Urinary bladder (tissue), 3 donors: ENCODE measurements at regions not wholly inside any gene's neighbourhood (a gene's known extent, or its start where the extent isn't known, plus 50 kb on each side); places are given as distances from the start of the nearest gene placed in this dataset.
"Not testable (repeated sequence)": the region's sequence is repeated elsewhere in the genome, so short reads cannot be mapped to it uniquely, and the experiment has no call there.

Experiments
- DNase-seq: peaks from one replicate; pipeline ENCODE4 v3.0.0-alpha.2; 2015; ENCODE audit errors: extremely low spot score
- H3K27ac ChIP-seq: one replicate; pipeline ENCODE4 v1.5.1; 2013; ENCODE audit warnings: low read depth, mild to moderate bottlenecking, moderate library complexity
- H3K36me3 ChIP-seq: one replicate; pipeline ENCODE4 v1.6.1; 2013; ENCODE audit warnings: mild to moderate bottlenecking, moderate library complexity; ENCODE audit not compliant: insufficient read depth
- H3K4me1 ChIP-seq: one replicate; pipeline ENCODE4 v1.6.1; 2013; ENCODE audit warnings: mild to moderate bottlenecking, moderate library complexity; ENCODE audit not compliant: insufficient read depth
- H3K4me3 ChIP-seq: one replicate; pipeline ENCODE4 v1.5.1; 2013; ENCODE audit warnings: low read depth, low read length
- WGBS: extraction: QIAGEN DNeasy Blood & Tissue Kit; methylation state at CpG from one replicate; pipeline ENCODE4 v1.1.7; 2013; 5-methylcytosine and 5-hydroxymethylcytosine counted together
- donor health status: healthy with polysubstance abuse.
- donor health status: healthy.

DNA sequence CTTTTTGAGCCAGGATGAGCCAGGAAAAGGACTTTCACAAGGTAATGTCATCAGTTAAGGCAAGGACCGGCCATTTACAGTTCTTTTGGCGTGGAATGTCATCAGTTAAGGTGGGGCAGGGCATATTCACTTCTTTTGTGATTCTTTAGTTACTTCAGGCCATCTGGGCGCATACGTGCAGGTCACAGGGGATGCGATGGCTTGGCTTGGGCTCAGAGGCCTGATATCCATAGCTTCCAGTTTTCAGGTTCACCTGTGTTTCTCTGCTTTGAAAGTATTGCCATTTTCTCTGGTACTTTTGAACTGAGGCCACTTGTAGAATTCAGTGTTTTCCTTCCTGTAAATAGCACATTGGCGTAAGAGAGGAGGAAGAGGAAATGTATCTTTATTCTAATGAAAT lies 546.9 kb downstream of the NR2F2 start:
- WGBS, result 94% methylated on average over 6 of the region's 6 CpGs
- DNase-seq, H3K4me3 ChIP-seq, H3K36me3 ChIP-seq, H3K27ac ChIP-seq, H3K4me1 ChIP-seq: not testable (repeated sequence)

DNA sequence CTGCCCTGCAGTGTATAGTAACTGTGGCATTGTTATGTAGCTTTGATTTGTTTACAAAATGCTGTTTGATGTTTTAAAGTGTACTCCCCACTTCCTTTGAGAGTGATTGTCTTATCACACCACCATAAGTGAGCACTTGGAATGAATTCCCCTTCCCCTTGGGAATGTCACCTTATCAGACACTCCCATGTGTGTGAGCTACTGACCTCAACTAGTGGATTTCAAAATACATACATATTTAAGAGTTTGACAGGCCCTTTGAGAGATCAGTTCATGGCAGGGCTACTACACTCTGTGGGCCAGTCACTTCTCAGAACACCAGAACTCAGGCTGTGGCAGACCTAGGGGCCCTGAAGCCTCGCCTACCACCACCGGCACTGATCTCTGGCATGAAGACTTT lies 547.6 kb downstream of the NR2F2 start:
- Histone ChIP-seq H3K27ac (no peak overlapping the region), H3K4me1 (no peaks in the 10 kb centered on the region), H3K4me3 (no peak overlapping the region), H3K36me3 (no peaks in the 10 kb centered on the region)
- no peak for DNase-seq
- WGBS, result 96% methylated on average over 2 of the region's 2 CpGs

DNA sequence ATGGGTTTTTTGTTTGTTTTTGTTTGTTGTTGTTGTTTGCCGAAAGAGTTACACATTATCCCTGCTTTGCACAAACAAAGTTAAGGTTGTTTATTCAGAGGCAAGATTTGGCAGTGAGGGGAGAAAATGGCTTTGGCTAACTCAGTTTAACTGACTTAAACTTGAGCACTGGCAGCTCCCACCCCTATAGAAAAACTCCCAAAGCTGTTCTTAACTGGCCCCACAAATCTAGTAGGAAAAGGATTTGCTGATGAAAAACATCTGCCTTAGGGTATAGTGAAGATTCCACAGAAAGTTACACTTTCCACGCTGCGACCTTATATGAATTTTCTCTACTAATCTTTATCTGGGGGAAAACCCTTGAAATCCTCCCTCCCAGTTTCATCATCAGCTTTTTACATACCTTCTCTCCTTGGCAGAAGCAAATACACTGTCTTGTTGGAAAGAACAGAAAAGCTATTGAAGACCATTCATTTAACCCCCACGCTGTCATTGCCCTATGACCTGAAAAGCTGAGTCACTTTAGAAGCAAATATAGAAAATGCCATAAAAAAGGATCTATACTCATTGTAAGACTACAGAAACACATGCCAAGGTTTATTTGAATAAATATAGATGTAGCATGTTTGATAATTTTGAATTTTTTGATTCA lies 551.7 kb downstream of the NR2F2 start:
- no peak for DNase-seq
- no peaks in the 10 kb centered on the region for H3K4me1 ChIP-seq
- no peak overlapping the region for H3K4me3 ChIP-seq
- H3K36me3 ChIP-seq, result no peaks in the 10 kb centered on the region
- no peak overlapping the region for H3K27ac ChIP-seq
- WGBS, result 45% methylated on average over 4 of the region's 4 CpGs

DNA sequence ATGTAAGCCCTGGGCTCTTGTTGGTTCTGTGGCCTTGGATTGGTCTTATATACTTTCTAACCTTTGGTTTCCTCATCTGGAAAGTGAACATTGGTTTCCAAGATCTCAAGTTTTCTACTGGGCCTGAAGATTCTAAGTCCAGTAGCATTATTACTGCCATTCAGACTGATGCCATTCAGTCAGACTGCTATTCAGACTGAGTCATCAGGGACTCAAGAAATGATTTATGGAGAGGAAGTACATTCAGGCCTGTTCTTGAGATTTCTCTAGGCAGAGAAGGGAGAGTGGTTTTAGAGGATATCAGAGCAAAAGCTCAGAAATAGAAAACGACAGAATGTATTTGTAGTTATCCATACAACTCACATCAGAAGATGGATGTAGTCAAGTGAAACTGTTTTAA lies 557.2 kb downstream of the NR2F2 start:
- no peaks in the 10 kb centered on the region for H3K4me1 ChIP-seq
- DNase-seq, result no peak
- no peak overlapping the region for H3K4me3 ChIP-seq
- 83% methylated on average over 1 of the region's 1 CpG for WGBS
- H3K36me3 ChIP-seq, result no peaks in the 10 kb centered on the region
- no peak overlapping the region for H3K27ac ChIP-seq

DNA sequence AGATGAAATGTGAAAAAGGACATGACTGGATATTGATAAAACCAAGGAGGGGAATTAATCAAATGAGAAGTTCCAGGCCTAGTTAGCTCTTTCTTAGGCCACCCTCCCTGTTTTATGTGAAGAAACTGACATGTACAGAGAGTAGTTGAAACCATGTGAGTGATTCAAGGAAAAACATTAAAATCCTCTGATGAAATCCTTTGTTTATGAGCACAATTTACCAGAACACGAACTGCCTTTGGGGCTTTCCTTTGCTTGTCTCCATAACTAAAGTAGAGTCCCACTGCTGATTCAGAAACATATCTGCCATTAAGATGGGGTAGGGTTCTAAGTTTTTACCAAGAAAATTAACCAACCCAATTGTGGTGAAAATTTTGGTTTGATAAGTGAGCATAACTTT lies 558.3 kb downstream of the NR2F2 start:
- H3K36me3 ChIP-seq, result no peaks in the 10 kb centered on the region
- H3K4me1 ChIP-seq, result no peaks in the 10 kb centered on the region
- no peak overlapping the region for H3K4me3 ChIP-seq
- WGBS, result 40% methylated on average over 1 of the region's 1 CpG
- DNase-seq, result no peak
- H3K27ac ChIP-seq, result peak overlapping the region; percentile 38

DNA sequence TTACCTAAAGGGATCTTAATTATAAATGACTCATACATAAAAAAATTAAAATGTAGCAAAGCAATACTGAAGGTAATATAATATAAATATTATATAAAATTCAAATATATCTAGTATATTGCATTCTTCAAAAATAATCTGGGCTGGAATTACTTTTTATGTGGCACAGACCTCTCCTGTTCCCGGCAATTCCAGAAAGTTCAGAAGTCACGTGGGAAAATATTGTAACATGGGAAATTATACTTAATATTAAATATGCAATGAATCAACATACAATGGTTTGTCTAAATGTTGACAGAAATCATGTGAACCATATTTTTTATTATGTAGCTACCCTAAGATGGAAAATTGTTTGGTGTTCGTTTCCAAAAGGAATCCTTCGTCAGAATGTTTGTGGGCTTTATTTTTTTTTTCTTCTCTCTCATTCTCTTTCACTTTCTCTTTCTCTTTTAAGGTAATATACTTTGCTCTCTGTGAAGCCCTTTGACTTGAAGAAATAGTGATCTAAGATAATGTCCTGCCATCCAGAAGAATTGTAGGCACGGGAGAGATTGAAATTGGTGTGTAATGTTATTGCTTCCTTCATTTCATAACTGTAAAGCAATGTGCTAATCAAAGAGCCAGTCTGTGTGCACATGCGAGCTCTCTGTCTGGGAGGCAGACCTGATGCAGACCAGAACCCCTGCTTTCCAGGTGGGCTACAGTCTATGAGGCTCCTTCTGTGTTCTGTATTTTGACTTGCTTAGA lies 559.4 kb downstream of the NR2F2 start:
- WGBS, result 47% methylated on average over 6 of the region's 6 CpGs
- H3K4me3 ChIP-seq, result peak overlapping the region; percentile 35
- no peak for DNase-seq
- no peaks in the 10 kb centered on the region for H3K36me3 ChIP-seq
- H3K27ac ChIP-seq, result peak overlapping the region; percentile 64
- H3K4me1 ChIP-seq, result no peaks in the 10 kb centered on the region

DNA sequence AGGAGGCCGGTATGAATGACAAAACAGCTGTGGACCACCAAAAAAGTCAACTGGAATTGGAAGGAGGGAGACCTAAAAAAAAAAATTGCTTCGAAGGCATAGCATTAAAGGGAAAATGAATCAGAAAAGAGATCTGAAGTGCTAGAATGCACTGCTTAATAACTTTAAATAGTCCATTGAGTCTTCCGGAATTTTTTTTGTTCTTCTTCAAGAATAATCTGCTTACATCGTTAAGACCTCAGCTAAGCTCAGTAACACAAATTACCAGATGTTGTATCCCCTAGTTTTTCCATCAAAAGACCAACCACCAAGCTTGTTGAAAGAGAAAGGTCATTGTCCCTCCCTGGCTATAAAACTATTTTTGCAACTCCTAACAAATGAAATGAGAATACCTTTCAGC lies 560.5 kb downstream of the NR2F2 start:
- Histone ChIP-seq H3K4me1 (no peaks in the 10 kb centered on the region), H3K36me3 (no peaks in the 10 kb centered on the region), H3K27ac (peak overlapping the region; percentile 38), H3K4me3 (no peak overlapping the region)
- no peak for DNase-seq
- WGBS, result 53% methylated on average over 4 of the region's 4 CpGs

DNA sequence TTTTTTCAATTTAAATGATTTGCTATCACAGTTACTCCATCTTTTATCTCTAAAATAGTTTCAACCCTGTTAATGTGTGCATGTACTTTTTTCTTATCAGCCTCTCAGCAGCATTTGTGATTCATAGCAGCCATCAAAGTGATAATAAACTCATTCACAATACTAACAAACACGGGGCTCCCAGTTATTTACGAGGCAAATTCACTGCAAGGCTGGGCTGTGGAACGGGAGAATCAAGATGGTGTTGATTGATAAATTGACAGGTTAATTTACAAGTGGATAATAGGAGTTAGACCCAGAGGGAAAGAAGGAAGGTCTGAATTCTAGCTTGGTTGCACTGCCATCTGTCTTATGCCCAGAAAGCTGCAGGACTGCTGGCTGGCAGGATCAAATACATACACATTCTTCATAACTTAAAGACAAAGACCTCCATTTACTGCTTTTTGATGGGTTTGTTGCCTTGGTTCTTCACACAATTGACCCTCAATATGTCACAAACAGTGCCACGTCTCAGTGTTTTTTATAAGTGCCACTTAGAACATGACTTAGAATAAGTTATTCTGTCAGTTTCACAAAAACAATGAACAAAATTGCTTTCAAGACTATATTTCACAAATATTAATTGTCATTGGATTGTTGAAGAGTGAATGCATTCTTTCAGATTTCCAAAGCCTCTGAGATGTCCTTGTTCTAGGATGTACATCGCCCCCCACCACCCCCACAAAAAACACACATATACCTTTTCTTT lies 562.8 kb downstream of the NR2F2 start:
- DNase-seq, result no peak
- Histone ChIP-seq H3K27ac (no peak overlapping the region), H3K36me3 (no peaks in the 10 kb centered on the region), H3K4me3 (no peak overlapping the region), H3K4me1 (no peaks in the 10 kb centered on the region)
- 36% methylated on average over 5 of the region's 5 CpGs for WGBS

DNA sequence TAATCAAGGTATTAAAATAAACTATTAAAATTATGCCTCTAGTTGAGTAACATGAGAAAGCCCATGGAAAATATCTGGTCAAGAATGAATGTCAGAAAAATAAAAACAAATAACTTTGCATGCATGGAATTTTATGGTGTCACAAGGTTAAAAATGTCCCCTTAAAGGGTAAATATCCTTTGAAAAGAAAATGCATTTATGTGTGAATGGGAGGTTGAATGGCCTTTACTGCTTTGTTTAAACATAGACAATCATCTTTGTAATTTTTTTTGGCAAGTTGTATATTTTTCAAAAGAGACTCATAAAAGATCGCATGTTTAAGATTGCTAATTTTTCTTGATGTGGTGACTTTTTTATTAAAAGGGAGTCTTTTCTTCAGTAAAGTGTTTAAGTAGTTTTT lies 564.2 kb downstream of the NR2F2 start:
- 77% methylated on average over 1 of the region's 1 CpG for WGBS
- H3K4me1 ChIP-seq, result no peaks in the 10 kb centered on the region
- no peak overlapping the region for H3K4me3 ChIP-seq

DNA sequence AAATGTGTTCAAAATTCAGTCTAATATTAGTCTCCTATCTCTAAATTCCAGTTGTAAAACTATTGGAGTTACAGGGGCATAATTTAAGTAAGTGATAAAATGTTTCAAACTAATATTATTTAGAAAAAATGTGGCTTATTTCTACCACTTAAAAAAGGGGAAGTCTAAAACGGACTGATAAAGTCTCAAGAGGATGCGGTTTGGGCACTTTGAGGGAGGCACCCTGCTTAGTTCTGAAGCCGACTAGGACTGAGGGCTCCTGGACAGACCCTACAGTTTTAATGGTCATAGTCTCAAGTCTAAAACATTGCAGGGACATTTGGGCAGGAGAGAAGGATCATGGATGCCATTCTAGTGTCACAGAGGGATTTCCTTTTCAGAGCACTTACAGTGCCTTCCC lies 566.3 kb downstream of the NR2F2 start:
- 61% methylated on average over 3 of the region's 3 CpGs for WGBS
- Histone ChIP-seq H3K36me3 (no peaks in the 10 kb centered on the region), H3K27ac (no peak overlapping the region), H3K4me3 (no peak overlapping the region), H3K4me1 (no peaks in the 10 kb centered on the region)
- DNase-seq, result no peak

More for the DNA sequence above, 564.2 kb downstream of the NR2F2 start:
- H3K36me3 ChIP-seq, result no peaks in the 10 kb centered on the region
- H3K27ac ChIP-seq, result no peak overlapping the region
- no peak for DNase-seq

DNA sequence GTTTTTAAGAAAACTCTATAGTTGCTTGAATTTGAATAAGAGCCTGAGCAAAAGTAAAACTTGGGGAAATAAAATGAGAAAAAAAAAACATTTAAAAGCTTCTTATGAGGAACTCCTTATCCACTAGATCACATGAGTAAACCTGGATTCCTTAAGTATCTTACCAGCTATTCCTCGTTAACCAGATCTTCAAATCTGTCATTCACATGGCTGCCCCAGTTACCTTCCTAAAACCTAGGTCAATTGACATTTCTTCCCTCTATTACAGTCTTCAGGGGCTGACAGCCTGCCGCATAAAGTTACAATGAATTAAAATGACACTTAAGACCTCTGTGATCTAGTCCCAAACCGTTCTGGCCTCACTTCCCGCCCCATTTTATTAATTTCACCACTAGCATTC lies 583.6 kb downstream of the NR2F2 start:
- 90% methylated on average over 4 of the region's 4 CpGs for WGBS
- Histone ChIP-seq H3K27ac (no peak overlapping the region), H3K4me3 (no peak overlapping the region), H3K4me1 (no peaks in the 10 kb centered on the region), H3K36me3 (no peaks in the 10 kb centered on the region)
- no peak for DNase-seq

DNA sequence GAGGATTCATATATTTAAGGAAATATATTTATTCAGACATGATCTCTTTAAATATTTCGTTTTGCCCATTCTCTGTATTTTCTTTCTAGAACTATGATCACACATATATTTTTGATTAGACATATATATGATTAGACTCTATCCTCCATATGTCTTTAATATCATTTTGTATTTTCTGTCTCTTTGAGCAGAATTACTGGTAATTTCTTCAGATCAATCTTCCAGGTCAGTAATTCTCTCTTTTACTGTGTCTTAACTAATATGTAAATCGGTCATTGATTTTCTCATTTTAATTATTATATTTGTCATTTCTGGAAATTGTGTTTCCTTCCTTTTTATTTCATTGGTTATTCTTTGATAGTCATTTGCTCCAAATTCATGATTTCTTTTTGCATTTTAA lies 586.2 kb downstream of the NR2F2 start:
- no peak for DNase-seq
- Histone ChIP-seq H3K27ac (no peak overlapping the region), H3K36me3 (no peaks in the 10 kb centered on the region), H3K4me3 (no peak overlapping the region), H3K4me1 (no peaks in the 10 kb centered on the region)
- 84% methylated on average over 2 of the region's 2 CpGs for whole genome bisulfite sequencing

DNA sequence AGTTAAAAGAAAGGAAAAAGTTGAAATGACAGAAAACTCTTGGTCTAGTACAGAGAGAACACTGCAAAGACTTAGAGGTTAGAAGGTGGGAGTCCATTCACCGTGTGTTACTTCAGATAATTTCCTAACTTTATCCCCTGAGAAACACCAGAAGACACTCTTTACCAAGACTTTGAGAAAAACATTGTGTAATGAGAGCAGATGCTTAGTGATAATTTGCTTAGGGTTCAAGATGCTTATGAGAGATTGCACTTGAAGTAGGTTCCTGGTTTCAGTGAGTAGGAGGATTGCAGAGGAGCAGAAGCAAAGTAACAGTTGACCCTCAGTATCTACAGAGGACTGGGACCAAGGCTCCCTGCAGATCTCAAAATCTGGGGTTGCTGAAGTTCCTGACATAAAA lies 594.1 kb downstream of the NR2F2 start:
- WGBS, result 0% methylated on average over 1 of the region's 1 CpG
- Histone ChIP-seq H3K4me3 (no peak overlapping the region), H3K36me3 (no peaks in the 10 kb centered on the region), H3K4me1 (no peaks in the 10 kb centered on the region), H3K27ac (no peak overlapping the region)
- DNase-seq, result no peak
